ENCODE measurements at regions not wholly inside any gene's neighbourhood (a gene's known extent, or its start where the extent isn't known, plus 50 kb on each side); places are given as distances from the start of the nearest gene placed in this dataset.

DNA sequence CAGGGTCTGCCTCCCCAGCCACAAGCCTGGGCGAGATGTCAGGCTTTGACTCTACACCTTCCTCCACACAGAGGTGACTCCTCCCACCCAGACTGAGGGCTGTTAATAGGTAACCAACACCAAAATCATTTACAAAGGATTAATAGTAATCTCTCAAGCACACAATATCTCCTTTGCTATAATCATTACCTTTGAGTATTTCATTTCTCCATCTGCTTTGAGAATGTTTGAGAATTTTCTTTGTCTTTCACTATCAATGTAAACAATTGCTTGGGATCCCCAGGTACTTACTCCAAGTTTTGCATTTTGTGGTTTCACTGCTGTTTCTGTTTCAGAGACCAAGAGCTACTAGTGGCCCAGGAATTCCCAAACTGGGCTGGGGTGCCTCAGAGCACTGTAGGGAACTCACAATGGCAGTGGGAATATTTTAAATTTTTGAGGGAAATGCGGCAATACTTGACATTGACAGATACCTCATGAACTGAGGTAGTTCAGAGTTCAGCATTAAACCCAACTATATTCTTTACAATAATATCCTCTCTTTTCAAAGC, 166.4 kb upstream of the MGAT5 start:
- Histone ChIP-seq H3K4me3 (ENCODE audit: low read depth, low read length) (no peak overlapping the region), H3K27me3 (ENCODE audit: insufficient read depth, low read length) (peaks cover 21% of the 10 kb centered on the region; the same call in 1 of the 2 replicates), H3K79me2 (ENCODE audit: control insufficient read depth, insufficient read depth, low read length, unreplicated experiment) (no peaks in the 10 kb centered on the region), H3K4me1 (ENCODE audit: control insufficient read depth, insufficient read depth, low read length, unreplicated experiment) (no peaks in the 10 kb centered on the region), H3K36me3 (ENCODE audit: insufficient read depth, low read length) (no peaks in the 10 kb centered on the region), H2AFZ (ENCODE audit: low read length, unreplicated experiment) (no peak overlapping the region), H3K27ac (ENCODE audit: low read depth, low read length) (no peak overlapping the region)

DNA sequence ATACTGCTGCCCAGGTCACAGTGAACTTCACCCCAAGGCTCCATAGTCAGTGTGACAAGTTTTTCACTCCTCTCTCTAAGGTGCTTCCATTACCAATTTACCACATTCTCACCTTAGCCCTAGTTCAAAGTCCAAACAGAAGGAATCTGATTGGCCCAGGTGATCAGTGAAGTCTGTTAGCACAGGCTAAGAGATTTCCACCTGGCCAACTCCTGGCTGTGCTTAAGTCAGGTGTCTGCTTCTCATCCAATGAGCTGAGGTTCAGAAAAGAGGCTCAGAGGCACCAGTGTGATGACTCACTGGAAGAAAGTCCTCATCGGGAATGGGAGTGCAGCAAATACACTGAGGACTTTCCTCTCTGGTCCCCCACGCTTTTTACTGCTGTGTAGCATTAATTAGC, 164.4 kb upstream of the MGAT5 start:
- H3K27ac ChIP-seq (ENCODE audit: low read depth, low read length): no peak overlapping the region
- no peak overlapping the region for H2AFZ ChIP-seq (ENCODE audit: low read length, unreplicated experiment)
- no peaks in the 10 kb centered on the region for H3K79me2 ChIP-seq (ENCODE audit: control insufficient read depth, insufficient read depth, low read length, unreplicated experiment)
- no peaks in the 10 kb centered on the region for H3K4me1 ChIP-seq (ENCODE audit: control insufficient read depth, insufficient read depth, low read length, unreplicated experiment)
- no peaks in the 10 kb centered on the region for H3K36me3 ChIP-seq (ENCODE audit: insufficient read depth, low read length)
- H3K4me3 ChIP-seq (ENCODE audit: low read depth, low read length): no peak overlapping the region
- H3K27me3 ChIP-seq (ENCODE audit: insufficient read depth, low read length): peaks cover 17% of the 10 kb centered on the region; the same call in 1 of the 2 replicates

DNA sequence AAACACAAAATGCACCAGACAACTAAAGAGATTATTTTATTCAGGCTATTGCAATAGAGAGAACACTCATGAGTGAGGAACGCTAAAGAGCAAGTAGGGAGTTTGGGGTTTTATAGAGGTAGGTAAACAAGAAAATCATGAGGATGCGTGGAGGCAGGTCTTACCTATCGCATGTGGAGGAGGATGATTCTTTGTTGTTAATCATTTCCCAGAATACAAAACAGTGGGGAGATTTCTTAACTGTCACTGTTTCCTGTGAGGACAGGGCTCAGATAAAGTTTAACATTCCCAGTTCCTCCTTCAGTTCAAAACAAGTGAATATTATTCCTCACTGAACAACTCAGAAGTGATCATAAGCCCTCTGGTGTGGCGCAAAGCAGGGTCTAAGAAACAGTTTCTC, 156.1 kb upstream of the MGAT5 start:
- Histone ChIP-seq H2AFZ (ENCODE audit: low read length, unreplicated experiment) (no peak overlapping the region), H3K4me1 (ENCODE audit: control insufficient read depth, insufficient read depth, low read length, unreplicated experiment) (no peaks in the 10 kb centered on the region), H3K36me3 (ENCODE audit: insufficient read depth, low read length) (no peaks in the 10 kb centered on the region), H3K27ac (ENCODE audit: low read depth, low read length) (no peak overlapping the region), H3K4me3 (ENCODE audit: low read depth, low read length) (no peak overlapping the region), H3K27me3 (ENCODE audit: insufficient read depth, low read length) (peaks cover 35% of the 10 kb centered on the region), H3K79me2 (ENCODE audit: control insufficient read depth, insufficient read depth, low read length, unreplicated experiment) (no peaks in the 10 kb centered on the region)

DNA sequence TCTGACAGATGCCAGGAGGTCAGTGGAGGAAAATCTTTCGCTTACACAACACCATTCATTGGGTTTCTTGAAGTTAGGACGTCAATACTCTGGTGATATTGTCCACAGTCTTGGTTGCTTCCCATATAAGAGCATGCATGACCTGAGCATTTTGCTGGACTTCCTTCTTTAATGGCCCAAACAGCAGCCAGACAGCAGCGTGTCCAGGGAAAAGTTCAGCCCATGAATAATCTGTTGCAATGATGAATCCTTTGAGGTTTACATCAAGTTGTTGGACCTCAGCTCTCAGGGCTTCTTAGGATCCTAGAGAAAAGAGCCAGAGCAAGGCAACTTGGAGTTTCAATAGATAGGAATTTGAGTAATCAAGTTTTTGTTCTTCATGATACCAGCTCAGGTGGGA, 155.6 kb upstream of the MGAT5 start:
- Histone ChIP-seq H3K27ac (ENCODE audit: low read depth, low read length) (no peak overlapping the region), H3K79me2 (ENCODE audit: control insufficient read depth, insufficient read depth, low read length, unreplicated experiment) (no peaks in the 10 kb centered on the region), H3K27me3 (ENCODE audit: insufficient read depth, low read length) (peaks cover 35% of the 10 kb centered on the region), H3K4me3 (ENCODE audit: low read depth, low read length) (no peak overlapping the region), H3K36me3 (ENCODE audit: insufficient read depth, low read length) (no peaks in the 10 kb centered on the region), H3K4me1 (ENCODE audit: control insufficient read depth, insufficient read depth, low read length, unreplicated experiment) (no peaks in the 10 kb centered on the region), H2AFZ (ENCODE audit: low read length, unreplicated experiment) (no peak overlapping the region)

DNA sequence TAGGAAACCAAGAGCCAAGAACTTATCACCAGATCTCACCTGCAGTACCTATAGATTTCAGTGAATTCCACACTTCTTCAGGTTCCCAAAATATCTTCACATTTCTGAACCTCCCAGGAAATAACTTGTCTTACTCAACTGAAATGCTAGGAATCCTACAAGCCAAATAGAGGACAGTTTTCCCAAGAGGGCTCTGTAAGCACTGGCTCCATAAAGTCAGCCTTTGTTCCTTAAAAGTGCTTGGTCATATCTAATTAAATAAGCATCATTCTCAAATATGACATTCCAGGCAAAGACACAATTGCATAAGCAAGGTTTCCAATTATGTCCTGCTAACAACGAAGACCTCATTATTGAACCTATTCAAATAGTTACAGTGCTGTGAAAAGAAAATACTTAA, 154.6 kb upstream of the MGAT5 start:
- Histone ChIP-seq H3K4me1 (ENCODE audit: control insufficient read depth, insufficient read depth, low read length, unreplicated experiment) (no peaks in the 10 kb centered on the region), H3K79me2 (ENCODE audit: control insufficient read depth, insufficient read depth, low read length, unreplicated experiment) (no peaks in the 10 kb centered on the region), H3K36me3 (ENCODE audit: insufficient read depth, low read length) (no peaks in the 10 kb centered on the region), H2AFZ (ENCODE audit: low read length, unreplicated experiment) (no peak overlapping the region), H3K4me3 (ENCODE audit: low read depth, low read length) (no peak overlapping the region), H3K27ac (ENCODE audit: low read depth, low read length) (no peak overlapping the region), H3K27me3 (ENCODE audit: insufficient read depth, low read length) (peaks cover 30% of the 10 kb centered on the region)

DNA sequence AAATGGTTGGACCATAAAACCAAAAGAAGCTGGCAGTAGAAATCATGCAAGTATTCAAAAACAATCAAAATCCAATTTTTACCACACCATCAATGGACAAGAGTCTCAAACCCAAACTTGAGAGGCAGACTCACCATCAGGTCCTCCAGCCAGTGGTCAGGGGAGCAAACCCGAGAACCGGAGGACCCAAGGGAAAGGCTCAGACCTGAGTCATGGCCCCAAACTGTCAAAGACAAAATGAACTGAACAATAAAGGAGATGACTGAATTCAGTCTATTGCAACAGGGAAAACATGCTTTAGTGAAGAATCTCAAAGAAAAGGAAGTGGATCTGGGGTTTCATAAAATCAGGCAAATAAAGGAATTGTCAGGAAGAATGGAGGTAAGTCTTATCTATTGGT, 150.7 kb upstream of the MGAT5 start:
- Histone ChIP-seq H3K4me1 (ENCODE audit: control insufficient read depth, insufficient read depth, low read length, unreplicated experiment) (no peaks in the 10 kb centered on the region), H3K79me2 (ENCODE audit: control insufficient read depth, insufficient read depth, low read length, unreplicated experiment) (no peaks in the 10 kb centered on the region), H3K27ac (ENCODE audit: low read depth, low read length) (no peak overlapping the region), H3K36me3 (ENCODE audit: insufficient read depth, low read length) (no peaks in the 10 kb centered on the region), H3K27me3 (ENCODE audit: insufficient read depth, low read length) (peaks cover 21% of the 10 kb centered on the region), H3K4me3 (ENCODE audit: low read depth, low read length) (no peak overlapping the region), H2AFZ (ENCODE audit: low read length, unreplicated experiment) (no peak overlapping the region)

DNA sequence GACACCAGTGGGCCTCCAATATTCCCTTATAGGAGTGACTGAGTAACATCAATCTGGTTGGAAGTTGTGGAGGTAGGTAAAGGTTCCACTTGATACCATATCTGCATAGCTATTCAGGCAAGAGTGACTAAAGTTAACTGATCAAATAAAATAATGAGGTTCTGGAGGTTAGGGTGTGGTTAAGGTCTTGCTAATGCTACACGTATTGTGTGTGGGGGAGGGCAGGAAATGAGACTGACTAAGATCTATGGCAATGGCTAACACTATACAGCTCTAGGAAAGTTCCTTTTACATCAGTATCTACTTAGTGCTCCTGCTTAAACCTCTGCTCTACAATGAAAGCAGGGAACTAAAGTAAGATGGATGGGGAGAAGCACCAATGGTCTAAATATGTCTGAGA, 149.1 kb upstream of the MGAT5 start:
- H3K27ac ChIP-seq (ENCODE audit: low read depth, low read length): no peak overlapping the region
- no peaks in the 10 kb centered on the region for H3K36me3 ChIP-seq (ENCODE audit: insufficient read depth, low read length)
- no peak overlapping the region for H3K4me3 ChIP-seq (ENCODE audit: low read depth, low read length)
- H3K79me2 ChIP-seq (ENCODE audit: control insufficient read depth, insufficient read depth, low read length, unreplicated experiment): no peaks in the 10 kb centered on the region
- H3K4me1 ChIP-seq (ENCODE audit: control insufficient read depth, insufficient read depth, low read length, unreplicated experiment): no peaks in the 10 kb centered on the region
- H2AFZ ChIP-seq (ENCODE audit: low read length, unreplicated experiment): no peak overlapping the region
- H3K27me3 ChIP-seq (ENCODE audit: insufficient read depth, low read length): peaks cover 8% of the 10 kb centered on the region; the same call in 1 of the 2 replicates

DNA sequence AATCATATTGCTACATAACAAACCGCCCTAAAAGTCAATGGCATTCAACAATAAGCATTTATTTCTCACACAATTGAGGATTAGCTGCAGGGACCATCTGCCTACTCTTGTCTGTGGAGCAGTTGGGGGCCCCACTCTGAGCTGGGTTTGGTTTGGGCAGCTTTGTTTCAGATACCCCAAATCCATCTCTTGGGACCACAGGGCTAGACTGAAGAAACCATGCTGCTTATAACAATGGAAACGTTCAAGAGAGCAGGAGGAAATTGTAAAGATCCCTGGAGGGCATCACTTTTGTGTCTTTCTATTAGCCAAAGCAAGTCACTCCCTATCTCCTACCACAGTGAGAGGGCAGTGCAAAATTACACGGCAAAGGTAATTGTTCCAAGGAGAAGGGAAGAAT, 146.5 kb upstream of the MGAT5 start:
- H3K36me3 ChIP-seq (ENCODE audit: insufficient read depth, low read length): no peaks in the 10 kb centered on the region
- no peaks in the 10 kb centered on the region for H3K27me3 ChIP-seq (ENCODE audit: insufficient read depth, low read length)
- no peaks in the 10 kb centered on the region for H3K4me1 ChIP-seq (ENCODE audit: control insufficient read depth, insufficient read depth, low read length, unreplicated experiment)
- no peak overlapping the region for H3K4me3 ChIP-seq (ENCODE audit: low read depth, low read length)
- no peaks in the 10 kb centered on the region for H3K79me2 ChIP-seq (ENCODE audit: control insufficient read depth, insufficient read depth, low read length, unreplicated experiment)
- H2AFZ ChIP-seq (ENCODE audit: low read length, unreplicated experiment): no peak overlapping the region
- no peak overlapping the region for H3K27ac ChIP-seq (ENCODE audit: low read depth, low read length)

DNA sequence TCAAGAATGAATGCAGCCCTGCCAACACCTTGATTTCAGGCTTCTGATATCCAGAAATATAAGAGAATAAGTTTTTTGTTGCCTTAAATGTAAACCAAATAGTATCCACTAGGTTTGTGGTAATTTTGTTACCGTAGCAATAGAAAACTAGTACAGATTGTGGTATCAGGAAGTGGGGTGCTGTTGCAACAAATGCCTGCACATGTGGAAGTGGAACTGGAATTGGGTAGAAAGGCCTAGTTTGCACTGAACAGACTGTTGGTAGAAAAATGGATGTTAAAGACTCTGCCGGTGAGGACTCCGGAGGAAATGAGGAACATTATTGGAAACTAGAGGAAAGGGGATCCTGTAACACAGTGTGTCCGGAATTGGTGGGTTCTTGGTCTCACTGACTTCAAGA, 145.8 kb upstream of the MGAT5 start:
- Histone ChIP-seq H3K4me3 (ENCODE audit: low read depth, low read length) (no peak overlapping the region), H3K79me2 (ENCODE audit: control insufficient read depth, insufficient read depth, low read length, unreplicated experiment) (no peaks in the 10 kb centered on the region), H3K27ac (ENCODE audit: low read depth, low read length) (no peak overlapping the region), H3K4me1 (ENCODE audit: control insufficient read depth, insufficient read depth, low read length, unreplicated experiment) (no peaks in the 10 kb centered on the region), H2AFZ (ENCODE audit: low read length, unreplicated experiment) (no peak overlapping the region), H3K27me3 (ENCODE audit: insufficient read depth, low read length) (peaks cover under 1% of the 10 kb centered on the region), H3K36me3 (ENCODE audit: insufficient read depth, low read length) (no peaks in the 10 kb centered on the region)

DNA sequence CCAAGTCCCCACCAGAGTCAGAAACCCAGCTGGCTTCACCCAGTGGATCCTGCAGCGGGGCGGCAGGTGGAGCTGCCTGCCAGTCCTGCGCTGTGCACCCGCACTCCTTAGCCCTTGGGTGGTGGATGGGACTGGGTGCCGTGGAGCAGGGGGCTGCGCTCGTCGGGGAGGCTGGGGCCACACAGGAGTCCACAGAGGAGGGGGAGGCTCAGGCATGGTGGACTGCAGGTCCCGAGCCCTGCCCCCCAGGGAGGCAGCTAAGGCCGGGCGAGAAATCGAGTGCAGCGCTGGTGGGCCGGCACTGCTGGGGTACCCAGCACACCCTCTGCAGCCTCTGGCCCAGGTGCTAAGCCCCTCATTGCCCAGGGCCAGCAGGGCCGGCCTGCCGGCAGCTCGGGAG, 144.6 kb upstream of the MGAT5 start:
- Histone ChIP-seq H3K27ac (ENCODE audit: low read depth, low read length) (no peak overlapping the region), H3K4me3 (ENCODE audit: low read depth, low read length) (no peak overlapping the region), H3K79me2 (ENCODE audit: control insufficient read depth, insufficient read depth, low read length, unreplicated experiment) (no peaks in the 10 kb centered on the region), H3K27me3 (ENCODE audit: insufficient read depth, low read length) (peaks cover 12% of the 10 kb centered on the region), H3K4me1 (ENCODE audit: control insufficient read depth, insufficient read depth, low read length, unreplicated experiment) (no peaks in the 10 kb centered on the region), H3K36me3 (ENCODE audit: insufficient read depth, low read length) (no peaks in the 10 kb centered on the region), H2AFZ (ENCODE audit: low read length, unreplicated experiment) (no peak overlapping the region)

DNA sequence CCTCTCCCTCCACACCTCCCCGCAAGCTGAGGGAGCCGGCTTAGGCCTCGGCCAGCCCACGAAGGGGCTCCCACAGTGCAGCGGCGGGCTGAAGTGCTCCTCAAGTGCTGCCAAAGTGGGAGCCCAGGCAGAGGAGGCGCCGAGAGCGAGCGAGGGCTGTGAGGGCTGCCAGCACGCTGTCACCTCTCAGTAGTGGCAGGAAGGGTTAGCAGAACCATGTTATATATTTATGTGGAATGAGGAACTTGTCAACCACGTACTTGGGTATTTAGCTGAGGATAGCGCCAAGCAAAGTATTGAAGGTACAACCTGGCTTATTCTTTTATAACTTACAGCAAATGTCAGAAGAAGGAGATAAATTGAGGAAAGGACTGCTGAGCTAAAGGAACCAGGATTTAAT, 144.1 kb upstream of the MGAT5 start:
- Histone ChIP-seq H3K4me1 (ENCODE audit: control insufficient read depth, insufficient read depth, low read length, unreplicated experiment) (no peaks in the 10 kb centered on the region), H3K79me2 (ENCODE audit: control insufficient read depth, insufficient read depth, low read length, unreplicated experiment) (no peaks in the 10 kb centered on the region), H2AFZ (ENCODE audit: low read length, unreplicated experiment) (no peak overlapping the region), H3K36me3 (ENCODE audit: insufficient read depth, low read length) (no peaks in the 10 kb centered on the region), H3K27me3 (ENCODE audit: insufficient read depth, low read length) (peaks cover 13% of the 10 kb centered on the region), H3K27ac (ENCODE audit: low read depth, low read length) (no peak overlapping the region), H3K4me3 (ENCODE audit: low read depth, low read length) (no peak overlapping the region)

All from ACC112 (cell line).